HepG2 (cell line): ENCODE measurements at regions not wholly inside any gene's neighbourhood (a gene's known extent, or its start where the extent isn't known, plus 50 kb on each side); places are given as distances from the start of the nearest gene placed in this dataset.

Experiments used
- ATAC-seq: fragments of 200-7000 bp; cut with Tn5 transposase; 3 replicates; pipeline ENCODE4 v1.9.1; 2020; ENCODE audit warnings: mild to moderate bottlenecking, moderate library complexity
- BruUV-seq: library from RNA; stranded (reverse); fragments of 400-500 nt; replicated peaks from 2 replicates; lab custom pipeline; 2021; lab: Mats Ljungman, UMichigan
- CTCF ChIA-PET: fragments of 300-600 bp; formaldehyde crosslinking; extraction: SDS; loops from one replicate; lab custom pipeline; 2021; ENCODE audit warnings: low total read pairs, inconsistent platforms, low intra/inter-chr PET ratio; lab: Yijun Ruan, JAX
- POLR2A ChIA-PET: fragments of 350-600 bp; sonication (Branson Sonifier 250); formaldehyde crosslinking; loops from one replicate; lab custom pipeline; 2020; ENCODE audit warnings: antibody characterized with exemption, inconsistent platforms; lab: Yijun Ruan, JAX
- DNase-seq: peaks from one replicate; pipeline ENCODE4 v3.0.0-alpha.2; 2015; ENCODE audit warnings: low spot score
- FAIRE-seq: peaks from 3 replicates; lab custom pipeline; 2011; peaks lifted over from hg19 to GRCh38; lab: Jason Lieb, UNC
- H2AFZ ChIP-seq: one replicate; pipeline ENCODE4 v1.6.1; 2011; ENCODE audit warnings: low read length, inconsistent platforms
- H3K27ac ChIP-seq: fragments of 300-600 bp; 3 replicates; pipeline ENCODE4 v1.8.0; 2011; ENCODE audit warnings: mixed run types, mild to moderate bottlenecking, mixed read lengths, low read length, inconsistent platforms; ENCODE audit not compliant: insufficient read depth; ENCODE audit errors: extremely low read length
- H3K27me3 ChIP-seq, 2 experiments: fragments of 200-600 bp in 1 of 2; 2 replicates in 1 of 2; 3 replicates in 1 of 2; pipeline versions ENCODE4 v1.6.0 to v1.8.0; 2011; ENCODE audit warnings: low read length in 2 of 2, mild to moderate bottlenecking in 2 of 2, moderate library complexity in 2 of 2, inconsistent platforms in 1 of 2; ENCODE audit not compliant: insufficient read depth in 2 of 2, control insufficient read depth in 1 of 2
- H3K36me3 ChIP-seq, 2 experiments: fragments of 200-600 bp in 1 of 2; replicated peaks in 1 of 2; 2 replicates in 1 of 2; 3 replicates in 1 of 2; pipeline versions ENCODE4 v1.5.1 to v1.8.0; 2011; ENCODE audit warnings: low read length in 2 of 2, inconsistent platforms in 1 of 2; ENCODE audit not compliant: insufficient read depth in 2 of 2, control insufficient read depth in 1 of 2
- H3K4me1 ChIP-seq: 2 replicates; pipeline ENCODE4 v1.5.1; 2012; ENCODE audit warnings: low read length, inconsistent platforms; ENCODE audit not compliant: insufficient read depth
- H3K4me2 ChIP-seq: 2 replicates; pipeline ENCODE4 v1.6.0; 2011; ENCODE audit warnings: low read depth, low read length, inconsistent platforms
- H3K4me3 ChIP-seq, 3 experiments: fragments of 200-600 bp in 1 of 3; sonication (generic), shearing (Covaris generic) in 1 of 3; replicated peaks in 1 of 3; 2 replicates each; pipeline ENCODE4 v1.5.1; 2011 to 2016; ENCODE audit warnings: low read length in 3 of 3, inconsistent platforms in 2 of 3, low read depth in 2 of 3, mild to moderate bottlenecking in 2 of 3, control low read depth in 1 of 3, mixed read lengths in 1 of 3; ENCODE audit not compliant: insufficient read depth in 1 of 3
- H3K79me2 ChIP-seq: one replicate; pipeline ENCODE4 v1.6.1; 2011; ENCODE audit warnings: low read length, inconsistent platforms; ENCODE audit not compliant: insufficient read depth
- H3K9ac ChIP-seq: 2 replicates; pipeline ENCODE4 v1.6.0; 2011; ENCODE audit warnings: mild to moderate bottlenecking, low read depth, low read length, inconsistent platforms; ENCODE audit not compliant: insufficient read depth
- H3K9me3 ChIP-seq: 2 replicates; pipeline ENCODE4 v1.5.1; 2012; ENCODE audit warnings: mild to moderate bottlenecking, low read length
- H4K20me1 ChIP-seq: 2 replicates; pipeline ENCODE4 v1.6.0; 2011; ENCODE audit warnings: inconsistent platforms, mild to moderate bottlenecking, low read length, moderate library complexity; ENCODE audit not compliant: insufficient read depth
- DNMT3B ChIP-seq: conservative IDR thresholded peaks from 2 replicates; pipeline ENCODE4 v1.6.1; 2016; ENCODE audit warnings: missing biosample characterization, control low read depth
- KLF6 ChIP-seq: IDR thresholded peaks from 2 replicates; pipeline ENCODE4 v1.8.0; 2016; ENCODE audit warnings: missing biosample characterization, missing genetic modification reagents
- NBN ChIP-seq: fragments of 450-650 bp; conservative IDR thresholded peaks from 2 replicates; pipeline ENCODE4 v1.6.1; 2017
- POGZ ChIP-seq: sonication (generic); formaldehyde crosslinking; IDR thresholded peaks from 2 replicates; pipeline ENCODE4 v1.4.0; 2020; ENCODE audit warnings: mild to moderate bottlenecking, missing genetic modification reagents
- RBM39 ChIP-seq: fragments of 200-400 bp; formaldehyde crosslinking; IDR thresholded peaks from one replicate; pipeline ENCODE4 v1.6.1; 2018; ENCODE audit warnings: antibody characterized with exemption, mild to moderate bottlenecking, low read depth, low read length; ENCODE audit not compliant: poor library complexity, severe bottlenecking
- ZMYM4 ChIP-seq: sonication (generic); formaldehyde crosslinking; IDR thresholded peaks from 2 replicates; pipeline ENCODE4 v1.8.1; 2023; ENCODE audit warnings: mild to moderate bottlenecking, missing genetic modification reagents
- ZNF678 ChIP-seq: sonication (generic); formaldehyde crosslinking; IDR thresholded peaks from 2 replicates; pipeline ENCODE4 v1.4.0; 2020; ENCODE audit warnings: mild to moderate bottlenecking, missing genetic modification reagents
- ZNF782 ChIP-seq: sonication (generic); formaldehyde crosslinking; IDR thresholded peaks from 2 replicates; pipeline ENCODE4 v1.4.0; 2020; ENCODE audit warnings: missing genetic modification reagents, mild to moderate bottlenecking, borderline replicate concordance
- ZSCAN25 ChIP-seq: sonication (generic); formaldehyde crosslinking; IDR thresholded peaks from 2 replicates; pipeline ENCODE4 v1.8.0; 2022; ENCODE audit warnings: mild to moderate bottlenecking, missing genetic modification reagents
- WGBS: methylation state at CpG from one replicate; pipeline ENCODE4 v1.1.6; 2017; ENCODE audit warnings: low lambda C conversion rate; 5-methylcytosine and 5-hydroxymethylcytosine counted together
- in situ Hi-C: cut with HindIII; loops from 2 replicates; pipeline ENCODE4 v1.10.0; 2017; ENCODE audit warnings: low pct_unique_long_range_greater_than_20kb; ENCODE audit not compliant: extremely low pct_ligation_motif_present
- intact Hi-C: fragments of 100-400 bp; cut with micrococcal nuclease; formaldehyde crosslinking; loops from one replicate; pipeline ENCODE4 v1.10.0; 2022; ENCODE audit not compliant: unreplicated experiment
- TF ChIP-seq, protein P1 (sequence below): sonication (generic); formaldehyde crosslinking; IDR thresholded peaks from 2 replicates; pipeline ENCODE4 v1.8.0; 2022; ENCODE audit warnings: missing genetic modification reagents, mild to moderate bottlenecking, borderline replicate concordance
- TF ChIP-seq, protein P2 (sequence below): sonication (generic); formaldehyde crosslinking; IDR thresholded peaks from 2 replicates; pipeline ENCODE4 v1.5.0; 2020; ENCODE audit warnings: missing genetic modification reagents

DNA sequence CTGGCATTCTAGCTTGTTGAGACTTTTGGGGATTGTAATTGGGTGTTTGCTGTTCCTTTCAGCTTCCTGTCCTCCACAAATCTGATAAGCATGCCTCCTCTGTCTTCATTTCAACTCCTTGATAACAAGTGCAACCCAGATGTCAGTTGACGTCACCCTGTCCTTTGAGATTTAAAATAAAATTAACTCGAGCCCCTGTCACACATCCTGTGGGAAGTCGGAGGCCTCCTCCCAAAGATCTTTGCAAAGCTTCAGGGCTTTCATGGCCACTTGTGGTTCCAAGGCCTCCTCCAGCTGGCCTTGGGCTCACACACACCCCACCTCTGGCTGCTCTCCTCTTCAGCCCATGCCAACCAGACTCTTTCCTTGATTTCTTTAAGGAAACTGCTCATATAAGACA, 69.9 kb upstream of the ITGA6 start:
- H3K79me2 ChIP-seq, result no peaks in the 10 kb centered on the region
- DNase-seq (no peak), ATAC-seq (no peak), FAIRE-seq (no peak)
- in situ Hi-C loops, result no loop called here
- H3K9me3 ChIP-seq, result no peaks in the 10 kb centered on the region
- no peak overlapping the region for H3K4me3 ChIP-seq
- TF ChIP-seq NBN (no peak), KLF6 (no peak)
- H3K9ac ChIP-seq, result no peak overlapping the region
- no peak overlapping the region for H2AFZ ChIP-seq
- no peak overlapping the region for H3K27ac ChIP-seq
- no peak overlapping the region for H3K4me2 ChIP-seq
- ChIA-PET POLR2A (no interaction called here), CTCF (no interaction called here)
- intact Hi-C loops, result no loop called here
- no TSS peak for BruUV-seq
- no peaks in the 10 kb centered on the region for H3K4me1 ChIP-seq
- no peaks in the 10 kb centered on the region for H3K36me3 ChIP-seq
- H4K20me1 ChIP-seq, result no peaks in the 10 kb centered on the region
- WGBS, result 26% methylated on average over 3 of the region's 3 CpGs
- H3K27me3 ChIP-seq, result peaks cover 0 to 9% of the 10 kb centered on the region in 2 experiments; a peak in 2 of 5 replicates

DNA sequence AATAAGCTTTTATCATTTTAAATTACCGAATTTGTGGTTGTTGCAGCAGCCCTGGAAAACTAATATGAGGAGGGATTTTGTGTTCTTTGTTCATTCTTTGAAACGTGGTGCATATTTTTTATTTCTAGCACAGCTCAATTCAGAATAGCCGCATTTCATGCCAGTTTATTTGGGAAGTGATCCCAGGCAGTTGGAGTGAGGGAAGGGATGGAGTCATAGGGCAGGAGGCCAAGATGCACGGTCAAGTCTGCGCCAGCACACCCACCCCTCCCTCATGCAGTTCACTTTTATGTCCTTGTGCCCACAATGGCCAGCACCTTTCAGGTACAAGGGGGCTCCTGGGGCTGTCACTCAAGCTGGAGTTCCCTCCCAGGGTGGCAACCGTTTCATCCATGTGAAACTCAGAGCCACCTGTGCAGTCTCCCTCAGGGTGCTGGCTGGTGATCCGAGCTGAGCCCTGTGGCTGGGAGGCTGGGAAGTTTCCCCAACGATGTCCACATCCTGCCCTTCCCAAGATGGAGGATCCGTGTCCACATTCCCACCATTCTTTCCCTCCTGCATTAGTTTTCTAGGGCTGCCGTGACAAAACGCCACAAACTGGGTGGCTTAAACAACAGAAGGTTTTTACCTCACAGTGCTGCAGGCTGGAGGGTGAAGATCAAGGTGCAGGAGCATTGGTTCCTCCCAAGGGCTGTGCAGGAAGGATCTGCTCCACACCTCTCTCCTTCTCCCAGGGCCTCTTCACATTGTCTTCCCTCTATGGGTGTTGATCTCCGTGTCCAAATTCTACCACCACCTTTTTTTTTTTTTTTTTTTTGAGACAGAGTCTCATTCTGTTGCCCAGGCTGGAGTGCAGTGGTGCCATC, 68.5 kb upstream of the ITGA6 start:
- Histone ChIP-seq H2AFZ (no peak overlapping the region), H3K9me3 (no peaks in the 10 kb centered on the region), H3K27ac (no peak overlapping the region), H4K20me1 (no peaks in the 10 kb centered on the region), H3K27me3 (peaks cover 0 to 7% of the 10 kb centered on the region in 2 experiments; a peak in 2 of 5 replicates), H3K9ac (no peak overlapping the region), H3K36me3 (no peaks in the 10 kb centered on the region), H3K4me3 (no peak overlapping the region), H3K79me2 (no peaks in the 10 kb centered on the region), H3K4me1 (peaks cover under 1% of the 10 kb centered on the region; the same call in 1 of the 2 replicates), H3K4me2 (no peak overlapping the region)
- no peak for DNase-seq
- POLR2A ChIA-PET, result no interaction called here
- intact Hi-C loops, result no loop called here
- no peak for ATAC-seq
- in situ Hi-C loops, result no loop called here
- no TSS peak for BruUV-seq
- FAIRE-seq, result no peak
- TF ChIP-seq, protein P1, sequence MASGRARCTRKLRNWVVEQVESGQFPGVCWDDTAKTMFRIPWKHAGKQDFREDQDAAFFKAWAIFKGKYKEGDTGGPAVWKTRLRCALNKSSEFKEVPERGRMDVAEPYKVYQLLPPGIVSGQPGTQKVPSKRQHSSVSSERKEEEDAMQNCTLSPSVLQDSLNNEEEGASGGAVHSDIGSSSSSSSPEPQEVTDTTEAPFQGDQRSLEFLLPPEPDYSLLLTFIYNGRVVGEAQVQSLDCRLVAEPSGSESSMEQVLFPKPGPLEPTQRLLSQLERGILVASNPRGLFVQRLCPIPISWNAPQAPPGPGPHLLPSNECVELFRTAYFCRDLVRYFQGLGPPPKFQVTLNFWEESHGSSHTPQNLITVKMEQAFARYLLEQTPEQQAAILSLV (CRISPR knock-in tag), result no peak
- TF ChIP-seq, protein P2, sequence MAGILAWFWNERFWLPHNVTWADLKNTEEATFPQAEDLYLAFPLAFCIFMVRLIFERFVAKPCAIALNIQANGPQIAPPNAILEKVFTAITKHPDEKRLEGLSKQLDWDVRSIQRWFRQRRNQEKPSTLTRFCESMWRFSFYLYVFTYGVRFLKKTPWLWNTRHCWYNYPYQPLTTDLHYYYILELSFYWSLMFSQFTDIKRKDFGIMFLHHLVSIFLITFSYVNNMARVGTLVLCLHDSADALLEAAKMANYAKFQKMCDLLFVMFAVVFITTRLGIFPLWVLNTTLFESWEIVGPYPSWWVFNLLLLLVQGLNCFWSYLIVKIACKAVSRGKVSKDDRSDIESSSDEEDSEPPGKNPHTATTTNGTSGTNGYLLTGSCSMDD (CRISPR knock-in tag), result no peak
- TF ChIP-seq ZNF782 (no peak), ZSCAN25 (CRISPR knock-in tag) (no peak), ZMYM4 (CRISPR knock-in tag) (no peak), DNMT3B (no peak), ZNF678 (CRISPR knock-in tag) (no peak), POGZ (CRISPR knock-in tag) (no peak), RBM39 (no peak)
- 16% methylated on average over 12 of the region's 12 CpGs for WGBS
- CTCF ChIA-PET, result no interaction called here
